Bone marrow (tissue), 2 donors: ENCODE measurements at regions not wholly inside any gene's neighbourhood (a gene's known extent, or its start where the extent isn't known, plus 50 kb on each side); places are given as distances from the start of the nearest gene placed in this dataset.

Experiments
- DNase-seq, 2 donors: peaks; one replicate each; lab custom pipeline; 2025; lab: John Stamatoyannopoulos, UW

- no peak for DNase-seq
Observed at GRCh38 chr22:27144321-27144720, 486.9 kb downstream of the MIAT start.

DNA sequence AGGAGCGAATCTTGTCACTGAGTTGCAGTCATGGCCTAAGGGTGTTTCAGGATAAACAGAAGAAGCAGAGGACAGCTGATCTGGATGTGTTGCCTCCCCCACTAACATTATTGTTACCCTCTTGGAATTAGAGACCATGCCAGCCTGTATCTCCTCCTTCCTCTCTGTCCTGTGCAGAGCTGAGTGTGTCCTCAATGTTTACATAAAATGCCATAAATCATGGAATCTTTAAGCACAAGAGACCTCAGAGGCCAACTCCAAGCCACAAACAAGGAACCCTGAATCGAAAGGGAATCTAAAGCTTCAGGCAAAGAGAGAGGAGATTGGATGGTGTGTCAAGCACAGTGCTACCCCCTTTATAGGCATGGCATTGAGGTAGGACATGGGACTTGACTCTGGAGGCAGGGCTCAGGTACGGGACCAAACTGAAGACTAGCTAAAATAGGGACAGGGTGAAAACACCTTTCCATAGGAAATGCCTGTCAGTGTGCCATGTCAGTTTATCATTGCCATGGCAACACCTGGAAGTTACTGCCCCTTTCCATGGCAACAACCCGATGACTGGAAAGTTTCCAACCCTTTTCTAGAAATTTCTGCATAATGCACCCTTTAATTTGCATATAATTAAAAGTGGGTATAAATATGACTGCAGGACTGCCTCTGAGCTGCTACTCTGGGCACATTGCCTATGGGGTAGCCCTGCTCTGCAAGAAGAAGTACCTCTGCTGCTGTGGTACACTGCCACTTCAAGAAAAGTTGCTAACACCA lies 489.7 kb downstream of the MIAT start:
- no peak for DNase-seq

DNA sequence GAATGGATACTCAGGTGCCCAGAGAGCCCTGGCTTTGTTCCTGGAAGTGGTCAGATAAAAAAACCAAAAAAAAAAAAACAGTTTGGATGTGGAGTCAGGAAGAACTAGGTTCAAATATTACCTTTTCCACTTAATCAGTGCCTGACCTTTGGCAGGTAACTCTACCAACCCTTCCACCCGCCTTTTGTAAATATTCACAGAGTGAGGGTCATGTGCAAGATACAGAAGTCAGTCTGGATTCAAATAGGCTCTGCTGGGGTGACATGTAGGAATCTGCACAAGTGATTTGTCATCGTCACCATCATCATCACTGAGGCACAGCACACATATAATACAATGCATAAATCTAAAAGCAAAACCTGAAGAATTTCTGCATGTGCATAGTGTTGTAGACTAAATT lies 490.7 kb downstream of the MIAT start:
- no peak for DNase-seq

GRCh38 chr22:27148886-27149470 lies 491.6 kb downstream of the MIAT start:
- DNase-seq = no peak

- DNase-seq = peak in 1 of 2 donors; percentile 54
Observed at GRCh38 chr22:27149921-27150543, 492.6 kb downstream of the MIAT start.

- DNase-seq = peak in 1 of 2 donors; percentile 15
Observed at GRCh38 chr22:27150544-27150941, 493.2 kb downstream of the MIAT start.

- no peak for DNase-seq
Observed at GRCh38 chr22:27151407-27151806, 494.0 kb downstream of the MIAT start.

DNA sequence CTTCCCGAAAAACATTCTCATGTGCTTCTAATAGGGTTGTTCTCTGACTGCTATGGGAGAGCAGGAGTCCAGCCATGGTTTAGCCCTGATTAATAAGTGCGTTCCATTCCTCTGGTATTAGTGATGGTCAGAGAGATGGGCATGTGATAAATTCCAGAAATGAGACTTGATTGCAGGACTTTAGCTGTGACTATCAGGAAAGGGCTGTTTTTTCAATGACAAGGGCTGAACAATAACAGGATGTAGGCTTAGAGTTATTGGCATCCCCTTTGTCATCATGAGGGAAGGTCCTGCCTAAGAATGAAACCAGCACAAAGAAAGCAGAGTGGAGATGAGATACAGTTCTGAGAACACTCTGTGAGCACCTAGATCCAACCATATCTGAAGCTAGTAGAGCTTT lies 494.6 kb downstream of the MIAT start:
- DNase-seq = no peak

DNA sequence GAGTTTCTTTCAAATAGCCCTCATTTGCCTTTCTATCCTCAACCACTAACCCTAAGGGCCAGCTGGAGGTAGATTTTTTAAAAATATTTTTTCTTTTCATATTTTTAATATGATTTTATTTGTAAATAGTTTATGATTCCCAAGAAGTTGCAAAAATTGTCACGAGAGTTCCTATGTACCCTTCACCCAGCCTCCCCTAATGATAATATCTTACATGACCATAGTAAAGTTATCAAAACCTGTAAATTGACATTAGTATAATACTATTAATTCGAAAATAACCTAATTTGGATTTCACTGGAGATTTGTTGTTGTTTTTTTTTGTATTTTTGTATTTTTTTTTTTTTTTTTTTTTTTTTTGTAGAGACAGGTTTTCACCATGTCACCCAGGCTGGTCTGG lies 495.5 kb downstream of the MIAT start:
- no peak for DNase-seq

DNA sequence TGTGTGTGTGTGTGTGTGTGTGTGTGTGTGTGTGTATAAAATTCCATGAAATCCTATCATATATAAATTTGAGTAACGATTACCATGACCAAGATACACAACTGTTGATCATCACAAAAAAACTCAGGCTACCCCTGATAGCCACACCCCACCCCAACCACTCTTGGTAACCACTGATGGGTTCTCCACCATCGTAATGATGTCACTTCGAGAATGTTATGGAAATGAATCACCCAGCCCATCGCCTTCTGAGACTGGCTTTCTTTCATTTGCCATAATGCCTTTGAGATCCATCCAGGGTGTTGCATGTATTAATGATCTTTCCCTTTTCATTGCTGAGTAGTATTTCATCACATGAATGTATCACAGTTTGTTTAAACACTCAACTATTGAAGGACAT lies 496.0 kb downstream of the MIAT start:
- no peak for DNase-seq

- no peak for DNase-seq
Observed at GRCh38 chr22:27154717-27155116, 497.3 kb downstream of the MIAT start.

DNA sequence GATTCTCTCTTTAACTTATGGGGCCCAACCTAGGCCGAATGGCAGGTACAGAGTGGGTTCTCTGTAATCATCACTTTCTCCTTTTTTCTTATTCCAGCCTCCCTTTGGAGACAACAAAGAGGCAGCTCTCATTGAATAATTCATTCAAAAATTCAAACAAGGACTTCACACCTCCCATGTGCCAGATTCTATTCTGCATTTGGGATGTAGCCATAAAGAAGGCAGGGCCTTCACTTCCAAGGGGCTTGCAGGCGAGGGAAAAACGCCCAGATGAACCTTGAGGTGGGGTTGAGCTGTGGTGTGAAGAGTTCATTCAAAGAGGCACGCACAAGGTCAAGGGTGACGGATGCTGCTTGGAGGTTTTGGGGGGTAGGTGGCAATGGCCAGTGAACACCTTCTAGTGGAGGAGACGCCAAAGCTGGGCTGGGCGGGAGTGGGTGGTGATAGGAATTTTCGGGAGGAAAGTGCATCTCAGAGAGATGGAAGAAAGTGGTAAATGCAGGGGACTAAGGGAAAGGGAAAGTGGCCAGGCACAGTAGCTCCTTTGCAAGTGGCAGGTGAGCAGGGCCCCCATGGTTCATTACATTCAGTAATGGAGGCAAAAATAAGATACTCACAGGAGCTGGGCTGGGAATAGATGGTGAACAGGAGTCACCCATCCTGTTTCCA lies 499.6 kb downstream of the MIAT start:
- DNase-seq = no peak

- no peak for DNase-seq
Observed at GRCh38 chr22:27157666-27158370, 500.4 kb downstream of the MIAT start.

DNA sequence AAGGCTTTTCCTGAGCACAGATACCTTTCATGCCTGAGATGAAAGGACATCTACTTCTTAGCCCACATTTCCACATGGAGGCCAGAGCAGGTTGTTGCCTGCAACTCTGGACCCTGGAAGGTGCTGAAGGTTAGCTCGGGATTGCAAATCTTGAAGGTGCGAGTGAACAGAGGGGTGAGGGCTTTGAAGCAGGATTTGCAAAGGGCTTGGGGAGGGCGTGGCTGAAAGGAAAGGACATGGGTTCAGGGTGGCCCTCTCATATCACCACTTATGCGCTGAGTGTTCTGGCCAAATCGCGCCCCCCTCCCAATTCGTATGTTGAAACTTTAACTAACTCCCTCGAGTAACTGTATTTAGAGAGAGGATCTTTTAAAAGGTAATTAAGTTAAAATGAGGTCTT lies 501.6 kb downstream of the MIAT start:
- no peak for DNase-seq

- DNase-seq = no peak
Observed at GRCh38 chr22:27159716-27160295, 502.4 kb downstream of the MIAT start.

- no peak for DNase-seq
Observed at GRCh38 chr22:27163162-27164137, 506.1 kb downstream of the MIAT start.

DNA sequence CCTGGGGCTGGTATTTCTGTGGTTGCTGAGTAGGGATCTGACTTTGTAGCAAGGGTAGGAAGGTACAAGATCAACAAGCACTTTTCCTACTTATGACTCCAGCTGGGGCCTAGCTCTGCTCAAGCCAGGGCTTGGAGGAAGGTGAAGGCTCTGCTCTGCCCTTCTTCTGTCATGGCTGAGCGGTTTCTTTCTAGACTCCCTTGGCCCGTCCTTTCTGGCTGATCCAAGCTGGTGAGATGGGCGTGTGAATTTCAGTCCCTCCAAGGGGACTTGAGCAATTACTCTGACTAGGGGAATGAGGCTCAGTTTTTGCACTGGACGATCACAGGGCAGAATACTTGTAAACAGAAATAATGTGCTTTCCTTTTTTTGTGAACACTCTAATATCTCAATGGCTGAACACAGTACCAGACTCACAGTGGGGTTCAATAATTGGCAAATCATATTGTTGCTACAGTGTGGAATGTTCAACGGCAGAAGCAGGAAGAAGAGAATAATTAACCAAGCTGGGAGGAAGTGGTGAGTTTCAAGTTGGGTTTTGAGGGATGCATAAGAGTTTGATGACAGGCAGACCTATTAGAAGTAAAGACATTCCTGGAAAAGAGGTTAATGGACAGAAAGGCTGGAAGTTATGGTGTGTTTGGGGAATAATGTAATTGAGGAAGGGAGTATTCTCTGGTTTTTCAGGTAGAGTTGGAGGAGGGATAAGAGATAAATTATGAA lies 507.6 kb downstream of the MIAT start:
- no peak for DNase-seq

- DNase-seq = no peak
Observed at GRCh38 chr22:27168681-27169080, 511.3 kb downstream of the MIAT start.

GRCh38 chr22:27170491-27170890 lies 513.1 kb downstream of the MIAT start:
- no peak for DNase-seq

DNA sequence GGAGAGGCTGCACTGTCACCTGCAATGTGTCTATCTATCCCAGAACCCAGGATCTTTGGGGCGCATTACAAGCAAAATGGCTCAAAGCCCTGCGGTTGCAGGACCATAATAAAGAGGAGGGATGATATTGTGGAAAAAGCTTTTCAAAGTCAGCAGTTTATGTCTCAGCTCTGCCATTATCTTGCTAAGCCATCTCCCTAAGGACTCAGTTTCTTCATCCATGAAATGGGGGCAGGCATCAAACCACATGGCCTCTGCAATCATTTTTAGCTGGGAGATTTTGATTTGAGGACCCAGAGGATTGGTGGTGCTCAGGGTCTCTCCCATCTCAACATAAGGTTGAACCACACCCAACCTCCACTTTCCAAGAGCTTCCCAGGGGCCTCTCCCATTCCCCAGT lies 513.8 kb downstream of the MIAT start:
- DNase-seq = no peak
